22Rv1 (cell line): ENCODE measurements at regions not wholly inside any gene's neighbourhood (a gene's known extent, or its start where the extent isn't known, plus 50 kb on each side); places are given as distances from the start of the nearest gene placed in this dataset.

Source experiments
- ZFX ChIP-seq: fragments of 450-650 bp; IDR thresholded peaks from 2 replicates; pipeline ENCODE4 v1.6.1; 2017; ENCODE audit warnings: antibody characterized with exemption, borderline replicate concordance
- TF ChIP-seq, protein P1 (sequence below): fragments of 450-650 bp; IDR thresholded peaks from 2 replicates; pipeline ENCODE4 v1.5.1; 2017; ENCODE audit warnings: mild to moderate bottlenecking

GRCh38 chr12:83841620-83842019 is 1071.0 kb downstream of the SLC6A15 start:
- TF ChIP-seq, protein P1, sequence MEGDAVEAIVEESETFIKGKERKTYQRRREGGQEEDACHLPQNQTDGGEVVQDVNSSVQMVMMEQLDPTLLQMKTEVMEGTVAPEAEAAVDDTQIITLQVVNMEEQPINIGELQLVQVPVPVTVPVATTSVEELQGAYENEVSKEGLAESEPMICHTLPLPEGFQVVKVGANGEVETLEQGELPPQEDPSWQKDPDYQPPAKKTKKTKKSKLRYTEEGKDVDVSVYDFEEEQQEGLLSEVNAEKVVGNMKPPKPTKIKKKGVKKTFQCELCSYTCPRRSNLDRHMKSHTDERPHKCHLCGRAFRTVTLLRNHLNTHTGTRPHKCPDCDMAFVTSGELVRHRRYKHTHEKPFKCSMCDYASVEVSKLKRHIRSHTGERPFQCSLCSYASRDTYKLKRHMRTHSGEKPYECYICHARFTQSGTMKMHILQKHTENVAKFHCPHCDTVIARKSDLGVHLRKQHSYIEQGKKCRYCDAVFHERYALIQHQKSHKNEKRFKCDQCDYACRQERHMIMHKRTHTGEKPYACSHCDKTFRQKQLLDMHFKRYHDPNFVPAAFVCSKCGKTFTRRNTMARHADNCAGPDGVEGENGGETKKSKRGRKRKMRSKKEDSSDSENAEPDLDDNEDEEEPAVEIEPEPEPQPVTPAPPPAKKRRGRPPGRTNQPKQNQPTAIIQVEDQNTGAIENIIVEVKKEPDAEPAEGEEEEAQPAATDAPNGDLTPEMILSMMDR = no peak
- TF ChIP-seq ZFX = no peak
